ENCODE measurements at regions not wholly inside any gene's neighbourhood (a gene's known extent, or its start where the extent isn't known, plus 50 kb on each side); places are given as distances from the start of the nearest gene placed in this dataset.

GRCh38 chr16:86706726-86707125 lies 128.4 kb downstream of the FOXL1 start:
- TF ChIP-seq, protein P1, sequence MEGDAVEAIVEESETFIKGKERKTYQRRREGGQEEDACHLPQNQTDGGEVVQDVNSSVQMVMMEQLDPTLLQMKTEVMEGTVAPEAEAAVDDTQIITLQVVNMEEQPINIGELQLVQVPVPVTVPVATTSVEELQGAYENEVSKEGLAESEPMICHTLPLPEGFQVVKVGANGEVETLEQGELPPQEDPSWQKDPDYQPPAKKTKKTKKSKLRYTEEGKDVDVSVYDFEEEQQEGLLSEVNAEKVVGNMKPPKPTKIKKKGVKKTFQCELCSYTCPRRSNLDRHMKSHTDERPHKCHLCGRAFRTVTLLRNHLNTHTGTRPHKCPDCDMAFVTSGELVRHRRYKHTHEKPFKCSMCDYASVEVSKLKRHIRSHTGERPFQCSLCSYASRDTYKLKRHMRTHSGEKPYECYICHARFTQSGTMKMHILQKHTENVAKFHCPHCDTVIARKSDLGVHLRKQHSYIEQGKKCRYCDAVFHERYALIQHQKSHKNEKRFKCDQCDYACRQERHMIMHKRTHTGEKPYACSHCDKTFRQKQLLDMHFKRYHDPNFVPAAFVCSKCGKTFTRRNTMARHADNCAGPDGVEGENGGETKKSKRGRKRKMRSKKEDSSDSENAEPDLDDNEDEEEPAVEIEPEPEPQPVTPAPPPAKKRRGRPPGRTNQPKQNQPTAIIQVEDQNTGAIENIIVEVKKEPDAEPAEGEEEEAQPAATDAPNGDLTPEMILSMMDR (IDR thresholded peaks at IDR 0.05; ENCODE audit: low read depth, low read length): no peak
- TF ChIP-seq EZH2phosphoT487 (IDR thresholded peaks at IDR 0.05; ENCODE audit: low read depth): no peak
